GM12878 (cell line): ENCODE measurements at regions not wholly inside any gene's neighbourhood (a gene's known extent, or its start where the extent isn't known, plus 50 kb on each side); places are given as distances from the start of the nearest gene placed in this dataset.

ENCODE experiments used
- ATAC-seq: fragments of 200-7000 bp; cut with Tn5 transposase; 3 replicates; pipeline ENCODE4 v1.9.1; 2020; ENCODE audit warnings: mild to moderate bottlenecking, moderate library complexity
- BruUV-seq: library from RNA; stranded (reverse); fragments of 400-500 nt; replicated peaks from 2 replicates; lab custom pipeline; 2021; lab: Mats Ljungman, UMichigan
- CTCF ChIA-PET: fragments of 300-600 bp; sonication (Branson Sonifier 250); formaldehyde crosslinking; extraction: SDS; loops from one replicate; lab custom pipeline; 2021; ENCODE audit warnings: inconsistent platforms; lab: Yijun Ruan, JAX
- POLR2A ChIA-PET: fragments of 350-600 bp; formaldehyde crosslinking; extraction: SDS; loops from one replicate; lab custom pipeline; 2021; ENCODE audit warnings: inconsistent platforms; lab: Charles Lee
- RAD21 ChIA-PET: fragments of 300-600 bp; sonication (Branson Sonifier 250); formaldehyde crosslinking; loops from one replicate; lab custom pipeline; 2023; ENCODE audit warnings: antibody characterized with exemption; ENCODE audit not compliant: unreplicated experiment; lab: Charles Lee
- SMC1A ChIA-PET: fragments of 300-600 bp; sonication (Branson Sonifier 250); formaldehyde crosslinking; loops from one replicate; lab custom pipeline; 2023; ENCODE audit not compliant: unreplicated experiment, uncharacterized antibody; lab: Charles Lee
- DNase-seq: peaks from one replicate; pipeline ENCODE4 v3.0.0-alpha.2; 2011; ENCODE audit warnings: low read depth, low spot score
- FAIRE-seq: peaks from 3 replicates; lab custom pipeline; 2011; peaks lifted over from hg19 to GRCh38; lab: Jason Lieb, UNC
- H2AFZ ChIP-seq: 2 replicates; pipeline ENCODE4 v1.6.0; 2011; ENCODE audit warnings: low read depth, low read length, control low read depth; ENCODE audit not compliant: control insufficient read depth
- H3K27ac ChIP-seq: 2 replicates; pipeline ENCODE4 v1.5.1; 2011; ENCODE audit warnings: control low read depth; ENCODE audit not compliant: control insufficient read depth, insufficient read depth
- H3K27me3 ChIP-seq, 2 experiments: replicated peaks in 1 of 2; 2 replicates each; pipeline versions ENCODE4 v1.6.0 to v1.6.1; 2011; ENCODE audit warnings: low read length in 1 of 2; ENCODE audit not compliant: control insufficient read depth in 2 of 2, insufficient read depth in 2 of 2
- H3K36me3 ChIP-seq, 2 experiments: 2 replicates each; pipeline ENCODE4 v1.5.1; 2011; ENCODE audit warnings: low read length in 1 of 2; ENCODE audit not compliant: control insufficient read depth in 2 of 2, insufficient read depth in 2 of 2
- H3K4me1 ChIP-seq: 2 replicates; pipeline ENCODE4 v1.6.1; 2011; ENCODE audit warnings: mild to moderate bottlenecking, low read length, moderate library complexity, mixed read lengths; ENCODE audit not compliant: control insufficient read depth, insufficient read depth
- H3K4me2 ChIP-seq: 2 replicates; pipeline ENCODE4 v1.6.0; 2011; ENCODE audit warnings: control low read depth; ENCODE audit not compliant: control insufficient read depth, insufficient read depth
- H3K4me3 ChIP-seq: fragments of 200-600 bp; sonication (generic); 2 replicates; pipeline ENCODE4 v1.5.1; 2016
- H3K79me2 ChIP-seq: 2 replicates; pipeline ENCODE4 v1.6.0; 2011; ENCODE audit warnings: low read length; ENCODE audit not compliant: control insufficient read depth, insufficient read depth
- H3K9ac ChIP-seq: 2 replicates; pipeline ENCODE4 v1.8.0; 2011; ENCODE audit warnings: low read length, control low read depth, mixed read lengths; ENCODE audit not compliant: control insufficient read depth, insufficient read depth
- H3K9me3 ChIP-seq: replicated peaks from 3 replicates; pipeline ENCODE4 v1.5.1; 2011; ENCODE audit warnings: mild to moderate bottlenecking, low read length; ENCODE audit not compliant: control insufficient read depth, insufficient read depth
- H4K20me1 ChIP-seq: 2 replicates; pipeline ENCODE4 v1.6.0; 2011; ENCODE audit not compliant: control insufficient read depth, insufficient read depth
- CREM ChIP-seq: IDR thresholded peaks from 2 replicates; pipeline ENCODE4 v1.6.1; 2014; ENCODE audit warnings: antibody characterized with exemption, low read depth
- FOS ChIP-seq: IDR thresholded peaks from 3 replicates; pipeline ENCODE4 v1.6.1; 2011; ENCODE audit warnings: borderline replicate concordance; ENCODE audit not compliant: insufficient read length; ENCODE audit errors: extremely low read depth
- KAT2A ChIP-seq: conservative IDR thresholded peaks from 2 replicates; pipeline ENCODE4 v1.6.1; 2011; ENCODE audit warnings: low read depth, low read length; ENCODE audit not compliant: control insufficient read depth
- MLLT1 ChIP-seq: fragments of 450-650 bp; IDR thresholded peaks from 2 replicates; pipeline ENCODE4 v1.6.1; 2016; ENCODE audit warnings: mild to moderate bottlenecking
- NFYB ChIP-seq: IDR thresholded peaks from 2 replicates; pipeline ENCODE4 v1.6.1; 2011; ENCODE audit warnings: low read depth, mild to moderate bottlenecking, low read length, improper control_type of control experiment, moderate library complexity; ENCODE audit not compliant: insufficient read depth
- RAD51 ChIP-seq: fragments of 450-650 bp; IDR thresholded peaks from 2 replicates; pipeline ENCODE4 v1.6.1; 2016; ENCODE audit warnings: moderate library complexity, mild to moderate bottlenecking, inconsistent platforms
- SPI1 ChIP-seq: IDR thresholded peaks from 2 replicates; pipeline ENCODE4 v1.6.1; 2011; ENCODE audit warnings: low read depth, mild to moderate bottlenecking, low read length, moderate library complexity, borderline replicate concordance; ENCODE audit not compliant: insufficient read depth
- TARDBP ChIP-seq: IDR thresholded peaks from 2 replicates; pipeline ENCODE4 v1.6.1; 2016; ENCODE audit warnings: borderline replicate concordance
- ZNF592 ChIP-seq: fragments of 450-650 bp; IDR thresholded peaks from 2 replicates; pipeline ENCODE4 v1.6.1; 2017; ENCODE audit warnings: mild to moderate bottlenecking, moderate library complexity
- WGBS: methylation state at CpG from one replicate; pipeline ENCODE4 v1.1.6; 2016; ENCODE audit warnings: low lambda C conversion rate; ENCODE audit not compliant: insufficient replicate concordance, insufficient coverage; ENCODE audit errors: missing lambda C conversion rate; 5-methylcytosine and 5-hydroxymethylcytosine counted together
- in situ Hi-C: fragments of 300-500 bp; cut with MboI; formaldehyde crosslinking; loops from 9 replicates; pipeline ENCODE4 v1.14.3; 2018; ENCODE audit warnings: mixed read lengths
- intact Hi-C: fragments of 100-400 bp; cut with micrococcal nuclease; formaldehyde crosslinking; loops from one replicate; pipeline ENCODE4 v1.14.2; 2022; ENCODE audit not compliant: unreplicated experiment

- RAD21 ChIA-PET: no interaction called here
- TF ChIP-seq CREM (no peak), SPI1 (peak; percentile 32; the same call in 1 of the 2 replicates)
- H3K4me2 ChIP-seq: no peak overlapping the region
- H3K79me2 ChIP-seq: no peaks in the 10 kb centered on the region
- ATAC-seq (peak; percentile 53), FAIRE-seq (no peak), DNase-seq (no peak)
- WGBS: 11% methylated on average over 3 of the region's 3 CpGs
- H3K4me1 ChIP-seq: no peaks in the 10 kb centered on the region
- no peaks in the 10 kb centered on the region for H3K9me3 ChIP-seq
- no peak overlapping the region for H2AFZ ChIP-seq
- CTCF ChIA-PET: interaction anchor here (1.1 kb wide), 1 partner anchor 17 kb away, joined by 3 read pairs; no protein-coding TSS in a partner anchor
- H3K9ac ChIP-seq: no peak overlapping the region
- BruUV-seq: no TSS peak
- H4K20me1 ChIP-seq: no peaks in the 10 kb centered on the region
- H3K27me3 ChIP-seq: no peaks in the 10 kb centered on the region; a peak in 1 of 4 replicates
- intact Hi-C loops (no loop called here), in situ Hi-C loops (loop anchor here (25.0 kb wide), 1 partner anchor 1012 kb away; the partner anchor contains the start of gene TARS1)
- SMC1A ChIA-PET: interaction anchor here (0.7 to 1.5 kb wide), 2 partner anchors 10 to 39 kb away, joined by 3 to 9 read pairs; no protein-coding TSS in a partner anchor
- POLR2A ChIA-PET: interaction anchor here (0.5 kb wide), 1 partner anchor 363 kb away, joined by 4 read pairs; no protein-coding TSS in a partner anchor
- no peak overlapping the region for H3K27ac ChIP-seq
- H3K36me3 ChIP-seq: no peaks in the 10 kb centered on the region
- no peak overlapping the region for H3K4me3 ChIP-seq
Measured at GRCh38 chr5:34449639-34450038, 206.5 kb upstream of the RAI14 start.

DNA sequence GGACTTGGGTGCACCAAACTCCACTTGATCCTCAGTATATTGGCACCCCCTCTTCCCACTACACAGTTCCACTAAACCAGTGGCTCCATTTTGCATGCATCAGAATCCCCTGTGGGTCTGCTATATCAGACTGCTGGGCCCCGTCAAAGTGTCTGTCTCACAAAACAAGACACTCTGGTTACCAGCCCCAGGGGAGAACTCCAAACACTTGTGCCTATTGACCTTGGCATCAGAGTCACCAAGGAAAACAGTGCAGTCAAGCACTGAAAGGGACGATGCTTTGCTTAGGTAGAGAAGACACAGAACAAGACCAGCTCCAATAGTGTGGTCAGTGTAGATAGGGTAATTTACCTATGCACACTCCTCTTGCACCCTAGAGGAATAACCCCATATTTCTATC, 205.8 kb upstream of the RAI14 start:
- Histone ChIP-seq H3K27ac (no peak overlapping the region), H3K9me3 (no peaks in the 10 kb centered on the region), H3K4me2 (no peak overlapping the region), H3K4me3 (no peak overlapping the region), H4K20me1 (no peaks in the 10 kb centered on the region), H3K36me3 (no peaks in the 10 kb centered on the region), H3K79me2 (no peaks in the 10 kb centered on the region), H2AFZ (no peak overlapping the region), H3K27me3 (no peaks in the 10 kb centered on the region; a peak in 1 of 4 replicates), H3K9ac (no peak overlapping the region), H3K4me1 (no peaks in the 10 kb centered on the region)
- CTCF ChIA-PET: no interaction called here
- ATAC-seq (no peak), FAIRE-seq (no peak), DNase-seq (no peak)
- BruUV-seq: no TSS peak
- in situ Hi-C loops (loop anchor here (25.0 kb wide), 1 partner anchor 1013 kb away; the partner anchor contains the start of gene TARS1), intact Hi-C loops (no loop called here)
- WGBS: 18% methylated on average over 2 of the region's 2 CpGs
- SMC1A ChIA-PET: interaction anchor here (1.5 kb wide), 1 partner anchor 10 kb away, joined by 9 read pairs; no protein-coding TSS in a partner anchor
- POLR2A ChIA-PET: no interaction called here
- RAD21 ChIA-PET: no interaction called here
- TF ChIP-seq NFYB: no peak
- no peak for TF ChIP-seq FOS
- TF ChIP-seq RAD51: no peak
- TF ChIP-seq TARDBP: no peak
- no peak for TF ChIP-seq KAT2A
- TF ChIP-seq MLLT1: no peak
- TF ChIP-seq ZNF592: no peak
